Heart left ventricle (tissue), 13 donors: ENCODE measurements at regions not wholly inside any gene's neighbourhood (a gene's known extent, or its start where the extent isn't known, plus 50 kb on each side); places are given as distances from the start of the nearest gene placed in this dataset.

Experiments
- CTCF ChIP-seq, 12 donors: fragments of 200-600 bp; sonication (generic) in 4 of 12; IDR thresholded peaks; one replicate each; pipeline versions ENCODE4 v1.5.0 to v1.8.0; 2018 to 2022; ENCODE audit warnings: antibody characterized with exemption in 12 of 12, mild to moderate bottlenecking in 5 of 12
- POLR2A ChIP-seq, 2 donors: fragments of 450-650 bp; IDR thresholded peaks; one replicate each; pipeline ENCODE4 v1.6.1; 2017; ENCODE audit warnings: antibody characterized with exemption in 2 of 2, mild to moderate bottlenecking in 2 of 2, moderate library complexity in 2 of 2
- donor health status: ischemic (EF 13 %, LVEDD 7.1; RV severe dilation, severe dysfunction).
- donor health status: DM: no; HTN: yes; CAD: no.
- donor health status: DM: no; HTN: no; CAD: no.
- donor health status: ischemic (EF 25% LVEDD 6.9; RV normal size, moderate dysfunction).
- donor health status: ischemic (EF 25% LVEDD 5.7; RV mildly dilated, moderate dysfunction).
- donor health status: ischemic (EF 35%, LVEDD 5.7; RV mildly dilated, moderate dysfunction).
- donor health status: nonischemic (EF 11% LVEDD 7.7; RV severe dilation, severe dysfunction).
- donor health status: DM: yes; HTN: yes; CAD: no.
- donor health status: PGD.
- donor health status: ischemic (EF 29% LVEDD 5.4; RV normal size, mild dysfunction).
- donor health status: nonischemic (EF 23%, LVEDD 6.1; RV moderate dilation, normal function).

DNA sequence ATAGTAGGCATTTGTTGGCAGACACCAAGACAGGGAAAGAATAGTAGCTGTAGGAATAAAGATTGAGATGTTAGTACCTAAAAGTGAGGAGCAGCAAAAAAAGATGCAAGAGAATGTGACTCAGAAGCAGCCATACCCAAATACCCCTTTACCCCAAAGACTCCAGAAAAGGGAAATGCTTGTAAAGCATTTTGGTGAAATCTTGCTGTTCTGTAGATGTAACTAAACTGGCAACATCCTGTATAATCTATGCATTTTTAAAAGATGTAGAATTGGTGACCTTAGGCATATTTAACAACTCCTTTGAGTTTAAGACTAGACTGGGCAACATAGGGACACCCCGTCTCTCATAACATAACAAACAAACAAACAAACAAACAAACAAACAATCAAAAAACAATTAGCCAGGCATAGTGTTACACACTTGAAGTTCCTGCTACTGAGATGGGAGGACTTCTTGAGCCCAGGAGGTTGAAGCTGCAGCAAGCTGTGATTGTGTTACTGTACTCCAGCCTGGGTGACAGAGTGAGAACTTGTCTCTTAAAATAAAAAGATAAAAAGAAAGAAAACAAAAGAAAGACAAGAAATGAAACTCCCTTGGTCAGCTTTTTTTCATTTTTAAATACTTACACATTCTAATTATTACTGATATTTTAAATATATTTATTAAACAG, 361.5 kb upstream of the KCNH8 start:
- TF ChIP-seq CTCF (IDR thresholded peaks at IDR 0.05) (no peak), POLR2A (IDR thresholded peaks at IDR 0.05) (no peak)
